B cell (primary cell): ENCODE measurements at regions not wholly inside any gene's neighbourhood (a gene's known extent, or its start where the extent isn't known, plus 50 kb on each side); places are given as distances from the start of the nearest gene placed in this dataset.

Source experiments
- ATAC-seq: fragments of 200-7000 bp; cut with Tn5 transposase; one replicate; pipeline ENCODE4 v1.10.0; 2021; ENCODE audit warnings: low read depth, mild to moderate bottlenecking, moderate number of reproducible peaks, moderate library complexity
- CTCF ChIA-PET: fragments of 350-600 bp; sonication (Branson Sonifier 250); formaldehyde crosslinking; loops from one replicate; lab custom pipeline; 2021; ENCODE audit warnings: antibody characterized with exemption, inconsistent platforms; lab: Charles Lee
- POLR2A ChIA-PET: fragments of 350-600 bp; sonication (Branson Sonifier 250); formaldehyde crosslinking; loops from one replicate; lab custom pipeline; 2021; ENCODE audit warnings: antibody characterized with exemption; lab: Charles Lee
- DNase-seq: peaks from one replicate; pipeline ENCODE4 v3.0.0; 2013
- H2AFZ ChIP-seq: 2 replicates; pipeline ENCODE4 v1.6.1; 2012; ENCODE audit warnings: mild to moderate bottlenecking, low read depth, low read length; ENCODE audit not compliant: insufficient read depth, poor library complexity, severe bottlenecking
- H3K27ac ChIP-seq, 2 donors: 1 replicate in 1 of 2; 2 replicates in 1 of 2; pipeline ENCODE4 v1.5.1; 2012 to 2013; ENCODE audit warnings: low read length in 2 of 2, mild to moderate bottlenecking in 2 of 2, moderate library complexity in 1 of 2
- H3K27me3 ChIP-seq, 4 experiments: fragments of 200-600 bp in 1 of 4; sonication (generic) in 1 of 4; replicated peaks in 1 of 4; 1 replicate in 2 of 4; 2 replicates in 2 of 4; pipeline versions ENCODE4 v1.6.1 to v1.7.0; 2013 to 2016; ENCODE audit warnings: low read length in 3 of 4, mild to moderate bottlenecking in 2 of 4, mixed read lengths in 1 of 4, moderate library complexity in 1 of 4; ENCODE audit not compliant: insufficient read depth in 4 of 4, control insufficient read depth in 3 of 4; ENCODE audit errors: control extremely low read depth in 1 of 4
- H3K36me3 ChIP-seq, 2 experiments: replicated peaks in 1 of 2; 1 replicate in 1 of 2; 2 replicates in 1 of 2; pipeline versions ENCODE4 v1.6.1 to v1.7.1; 2013; ENCODE audit warnings: low read length in 1 of 2; ENCODE audit not compliant: insufficient read depth in 2 of 2, control insufficient read depth in 1 of 2; ENCODE audit errors: control extremely low read depth in 1 of 2, extremely low read depth in 1 of 2
- H3K4me1 ChIP-seq, 2 donors: fragments of 200-600 bp in 1 of 2; sonication (generic) in 1 of 2; 1 replicate in 1 of 2; 2 replicates in 1 of 2; pipeline versions ENCODE4 v1.5.1 to v1.6.1; 2013 to 2017; ENCODE audit warnings: low read length in 2 of 2; ENCODE audit not compliant: control insufficient read depth in 2 of 2, insufficient read depth in 2 of 2
- H3K4me2 ChIP-seq: replicated peaks from 2 replicates; pipeline ENCODE3; 2012; ENCODE audit warnings: mild to moderate bottlenecking, low read depth, low read length; ENCODE audit not compliant: poor library complexity, severe bottlenecking
- H3K4me3 ChIP-seq, 5 experiments: fragments of 200-600 bp in 1 of 5; sonication (generic) in 1 of 5; 1 replicate in 3 of 5; 2 replicates in 2 of 5; pipeline versions ENCODE4 v1.5.1 to v1.7.0; 2011 to 2016; ENCODE audit warnings: low read length in 4 of 5, mild to moderate bottlenecking in 4 of 5, low read depth in 2 of 5, control low read depth in 1 of 5, moderate library complexity in 1 of 5; ENCODE audit not compliant: insufficient read depth in 1 of 5; ENCODE audit errors: control extremely low read depth in 1 of 5, extremely low read depth in 1 of 5
- H3K79me2 ChIP-seq: fragments of 200-600 bp; sonication (generic); one replicate; pipeline ENCODE4 v1.6.0; 2016; ENCODE audit warnings: low read length; ENCODE audit not compliant: control insufficient read depth, insufficient read depth
- H3K9ac ChIP-seq: fragments of 200-600 bp; sonication (generic); 2 replicates; pipeline ENCODE4 v1.6.1; 2017; ENCODE audit warnings: mild to moderate bottlenecking, low read length, moderate library complexity
- H3K9me3 ChIP-seq, 3 donors: one replicate each; pipeline versions ENCODE4 v1.6.1 to v1.7.1; 2013; ENCODE audit warnings: low read length in 2 of 3; ENCODE audit not compliant: control insufficient read depth in 2 of 3, insufficient read depth in 1 of 3; ENCODE audit errors: control extremely low read depth in 1 of 3
- H4K20me1 ChIP-seq: 2 replicates; pipeline ENCODE4 v1.6.0; 2012; ENCODE audit warnings: mild to moderate bottlenecking, low read length; ENCODE audit not compliant: insufficient read depth, control insufficient read depth, poor library complexity, severe bottlenecking
- H3K27ac Mint-ChIP-seq: one replicate; pipeline ENCODE4 v1.8.0; 2021; ENCODE audit warnings: mixed read lengths
- H3K27me3 Mint-ChIP-seq: one replicate; pipeline ENCODE4 v1.8.0; 2021; ENCODE audit warnings: mixed read lengths
- H3K4me1 Mint-ChIP-seq: one replicate; pipeline ENCODE4 v1.8.0; 2021; ENCODE audit warnings: mixed read lengths
- H3K4me3 Mint-ChIP-seq: one replicate; pipeline ENCODE4 v1.8.0; 2021; ENCODE audit warnings: mixed read lengths
- H3K9me3 Mint-ChIP-seq: one replicate; pipeline ENCODE4 v1.8.0; 2022; ENCODE audit warnings: mixed read lengths; ENCODE audit not compliant: insufficient read depth
- CTCF ChIP-seq: fragments of 200-600 bp; IDR thresholded peaks from one replicate; pipeline ENCODE4 v1.8.0; 2022; ENCODE audit warnings: antibody characterized with exemption, mild to moderate bottlenecking
- EZH2 ChIP-seq: IDR thresholded peaks from 2 replicates; pipeline ENCODE4 v1.6.1; 2012; ENCODE audit warnings: borderline replicate concordance, low read depth, mild to moderate bottlenecking, moderate library complexity, low read length; ENCODE audit not compliant: insufficient read depth, poor library complexity, severe bottlenecking
- WGBS: methylation state at CpG from one replicate; pipeline ENCODE4 v1.1.5; 2013; ENCODE audit warnings: missing lambda C conversion rate; ENCODE audit not compliant: insufficient coverage; 5-methylcytosine and 5-hydroxymethylcytosine counted together
- intact Hi-C: fragments of 100-400 bp; cut with micrococcal nuclease; formaldehyde crosslinking; loops from one replicate; pipeline ENCODE4 v1.10.0; 2022

- Mint-ChIP-seq H3K27me3 (no peaks in the 10 kb centered on the region), H3K9me3 (no peaks in the 10 kb centered on the region), H3K4me3 (no peak overlapping the region), H3K27ac (no peak overlapping the region), H3K4me1 (no peaks in the 10 kb centered on the region)
- DNase-seq: no peak
- no peak overlapping the region for H3K4me2 ChIP-seq
- no peaks in the 10 kb centered on the region for H3K27me3 ChIP-seq
- ATAC-seq: no peak
- no peak overlapping the region for H3K27ac ChIP-seq
- 93% methylated on average over 6 of the region's 7 CpGs for WGBS
- H3K4me1 ChIP-seq: no peaks in the 10 kb centered on the region
- no peaks in the 10 kb centered on the region for H3K36me3 ChIP-seq
- POLR2A ChIA-PET: no interaction called here
- no peak overlapping the region for H3K4me3 ChIP-seq
- H3K79me2 ChIP-seq: no peaks in the 10 kb centered on the region
- CTCF ChIA-PET: no interaction called here
- intact Hi-C loops: no loop called here
- TF ChIP-seq EZH2 (no peak), CTCF (no peak)
- no peaks in the 10 kb centered on the region for H4K20me1 ChIP-seq
- H3K9ac ChIP-seq: no peak overlapping the region
- H2AFZ ChIP-seq: no peak overlapping the region
- peaks cover 0 to 1% (median 0%) of the 10 kb centered on the region in 3 donors for H3K9me3 ChIP-seq
Observed at GRCh38 chr13:79861731-79862130, 380.8 kb downstream of the NDFIP2 start.

- no peak for ATAC-seq
Observed at GRCh38 chr13:79860791-79861190, 379.8 kb downstream of the NDFIP2 start.

More at GRCh38 chr13:79860791-79861190, 379.8 kb downstream of the NDFIP2 start:
- Histone ChIP-seq H3K36me3 (no peaks in the 10 kb centered on the region), H3K4me3 (no peak overlapping the region), H2AFZ (no peak overlapping the region), H4K20me1 (no peaks in the 10 kb centered on the region), H3K9ac (no peak overlapping the region), H3K79me2 (no peaks in the 10 kb centered on the region), H3K4me2 (no peak overlapping the region), H3K9me3 (peaks cover 0 to 2% (median 0%) of the 10 kb centered on the region in 3 donors), H3K4me1 (no peaks in the 10 kb centered on the region), H3K27ac (no peak overlapping the region), H3K27me3 (no peaks in the 10 kb centered on the region)
- no peaks in the 10 kb centered on the region for H3K27me3 Mint-ChIP-seq
- intact Hi-C loops: no loop called here
- no peaks in the 10 kb centered on the region for H3K9me3 Mint-ChIP-seq
- TF ChIP-seq EZH2 (no peak), CTCF (no peak)
- no peak overlapping the region for H3K4me3 Mint-ChIP-seq
- no peak for DNase-seq
- no peaks in the 10 kb centered on the region for H3K4me1 Mint-ChIP-seq
- CTCF ChIA-PET: no interaction called here
- POLR2A ChIA-PET: no interaction called here
- H3K27ac Mint-ChIP-seq: no peak overlapping the region
- 94% methylated on average over 2 of the region's 3 CpGs for WGBS
